ENCODE measurements at regions not wholly inside any gene's neighbourhood (a gene's known extent, or its start where the extent isn't known, plus 50 kb on each side); places are given as distances from the start of the nearest gene placed in this dataset.

- TF ChIP-seq, protein P1, sequence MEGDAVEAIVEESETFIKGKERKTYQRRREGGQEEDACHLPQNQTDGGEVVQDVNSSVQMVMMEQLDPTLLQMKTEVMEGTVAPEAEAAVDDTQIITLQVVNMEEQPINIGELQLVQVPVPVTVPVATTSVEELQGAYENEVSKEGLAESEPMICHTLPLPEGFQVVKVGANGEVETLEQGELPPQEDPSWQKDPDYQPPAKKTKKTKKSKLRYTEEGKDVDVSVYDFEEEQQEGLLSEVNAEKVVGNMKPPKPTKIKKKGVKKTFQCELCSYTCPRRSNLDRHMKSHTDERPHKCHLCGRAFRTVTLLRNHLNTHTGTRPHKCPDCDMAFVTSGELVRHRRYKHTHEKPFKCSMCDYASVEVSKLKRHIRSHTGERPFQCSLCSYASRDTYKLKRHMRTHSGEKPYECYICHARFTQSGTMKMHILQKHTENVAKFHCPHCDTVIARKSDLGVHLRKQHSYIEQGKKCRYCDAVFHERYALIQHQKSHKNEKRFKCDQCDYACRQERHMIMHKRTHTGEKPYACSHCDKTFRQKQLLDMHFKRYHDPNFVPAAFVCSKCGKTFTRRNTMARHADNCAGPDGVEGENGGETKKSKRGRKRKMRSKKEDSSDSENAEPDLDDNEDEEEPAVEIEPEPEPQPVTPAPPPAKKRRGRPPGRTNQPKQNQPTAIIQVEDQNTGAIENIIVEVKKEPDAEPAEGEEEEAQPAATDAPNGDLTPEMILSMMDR (IDR thresholded peaks at IDR 0.05; ENCODE audit: partially characterized antibody, unreplicated experiment) = no peak
- DNase-seq = no peak
- peaks cover 1% of the 10 kb centered on the region for H3K4me1 Mint-ChIP-seq (ENCODE audit: low read depth, unreplicated experiment)
- H3K9me3 Mint-ChIP-seq (ENCODE audit: unreplicated experiment) = no peaks in the 10 kb centered on the region
- H3K4me3 Mint-ChIP-seq (ENCODE audit: unreplicated experiment) = no peak overlapping the region
- no peaks in the 10 kb centered on the region for H3K36me3 Mint-ChIP-seq (ENCODE audit: unreplicated experiment)
- no peak overlapping the region for H3K27ac Mint-ChIP-seq (ENCODE audit: unreplicated experiment)
- no peaks in the 10 kb centered on the region for H3K27me3 Mint-ChIP-seq (ENCODE audit: unreplicated experiment)
Observed at GRCh38 chr4:189126040-189126439, 814.6 kb upstream of the FRG1 start.

DNA sequence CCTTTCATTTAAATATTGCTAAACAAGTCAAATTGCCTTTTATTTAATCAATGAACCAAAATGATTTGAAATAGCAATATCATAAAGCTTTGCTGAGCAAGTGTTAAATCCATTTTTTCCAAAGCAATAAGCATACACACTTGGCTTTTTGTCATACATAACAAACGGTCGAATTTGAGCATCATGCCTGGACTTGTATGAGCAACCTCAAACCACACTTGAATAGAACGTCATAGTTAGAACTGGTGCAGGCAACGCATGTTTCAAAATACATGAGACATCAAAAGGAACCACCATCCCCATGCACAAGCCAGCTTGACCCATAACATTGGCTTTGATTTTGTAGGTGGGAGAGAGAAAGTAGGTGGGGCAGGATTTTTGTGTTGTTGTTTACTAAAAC lies 812.3 kb upstream of the FRG1 start:
- Mint-ChIP-seq H3K4me3 (ENCODE audit: unreplicated experiment) (no peak overlapping the region), H3K27me3 (ENCODE audit: unreplicated experiment) (no peaks in the 10 kb centered on the region), H3K27ac (ENCODE audit: unreplicated experiment) (no peak overlapping the region), H3K36me3 (ENCODE audit: unreplicated experiment) (no peaks in the 10 kb centered on the region), H3K4me1 (ENCODE audit: low read depth, unreplicated experiment) (peaks cover 2% of the 10 kb centered on the region), H3K9me3 (ENCODE audit: unreplicated experiment) (no peaks in the 10 kb centered on the region)
- TF ChIP-seq, protein P1 (IDR thresholded peaks at IDR 0.05; ENCODE audit: partially characterized antibody, unreplicated experiment) = no peak
- DNase-seq = no peak

DNA sequence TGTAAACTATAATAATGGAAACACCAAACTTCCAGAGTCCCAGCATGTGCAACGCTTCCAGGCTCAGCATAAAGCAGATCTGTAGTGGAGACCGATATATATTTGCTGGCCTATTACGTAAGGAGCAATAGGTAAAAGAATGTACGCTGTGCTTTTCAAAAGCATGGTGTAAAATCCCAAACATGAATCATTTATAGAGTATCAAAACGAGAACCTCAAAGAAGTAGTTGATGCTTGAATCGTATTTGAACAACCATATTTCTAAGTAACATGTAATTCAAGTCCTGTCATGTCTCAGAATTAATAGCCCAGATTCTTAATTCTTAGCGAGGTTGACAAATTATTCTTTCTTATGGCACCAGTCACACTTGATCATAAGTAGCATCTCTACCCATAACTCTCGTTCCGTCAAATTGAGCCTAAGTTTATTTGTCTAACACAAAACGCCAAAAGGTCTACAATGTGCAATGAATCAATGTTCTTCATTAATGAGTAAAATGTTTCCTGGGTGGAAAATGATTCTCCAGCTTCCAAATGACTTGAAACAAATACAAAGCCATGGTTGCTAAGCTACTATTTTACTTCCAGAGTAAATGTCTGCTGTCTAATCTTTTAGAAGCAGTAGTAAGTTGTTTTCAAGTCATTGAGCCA lies 811.5 kb upstream of the FRG1 start:
- no peak for DNase-seq
- no peaks in the 10 kb centered on the region for H3K9me3 Mint-ChIP-seq (ENCODE audit: unreplicated experiment)
- H3K4me1 Mint-ChIP-seq (ENCODE audit: low read depth, unreplicated experiment) = peaks cover 2% of the 10 kb centered on the region
- H3K27me3 Mint-ChIP-seq (ENCODE audit: unreplicated experiment) = no peaks in the 10 kb centered on the region
- TF ChIP-seq, protein P1 (IDR thresholded peaks at IDR 0.05; ENCODE audit: partially characterized antibody, unreplicated experiment) = no peak
- H3K36me3 Mint-ChIP-seq (ENCODE audit: unreplicated experiment) = no peaks in the 10 kb centered on the region
- no peak overlapping the region for H3K27ac Mint-ChIP-seq (ENCODE audit: unreplicated experiment)
- H3K4me3 Mint-ChIP-seq (ENCODE audit: unreplicated experiment) = no peak overlapping the region

DNA sequence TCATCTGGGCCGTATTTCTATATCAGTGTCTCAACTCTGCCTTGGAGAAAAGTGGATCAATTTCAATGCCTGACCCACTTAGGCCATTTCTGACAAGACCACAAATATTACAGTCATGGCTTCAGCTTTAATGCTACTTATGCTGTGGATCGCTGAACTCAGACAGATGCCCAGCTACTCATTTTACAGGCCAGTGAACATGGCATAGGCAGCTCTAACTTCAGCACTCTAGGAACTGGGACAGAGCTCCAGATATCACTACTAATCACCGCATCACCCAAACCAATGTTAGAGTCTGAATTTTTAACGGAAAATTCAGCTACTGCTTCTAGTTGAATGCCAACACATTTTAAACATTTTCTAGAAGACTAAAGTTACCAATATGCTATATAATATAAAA lies 809.6 kb upstream of the FRG1 start:
- no peak for DNase-seq
- Mint-ChIP-seq H3K27me3 (ENCODE audit: unreplicated experiment) (no peaks in the 10 kb centered on the region), H3K4me1 (ENCODE audit: low read depth, unreplicated experiment) (peaks cover 2% of the 10 kb centered on the region), H3K27ac (ENCODE audit: unreplicated experiment) (no peak overlapping the region), H3K9me3 (ENCODE audit: unreplicated experiment) (no peaks in the 10 kb centered on the region), H3K4me3 (ENCODE audit: unreplicated experiment) (no peak overlapping the region), H3K36me3 (ENCODE audit: unreplicated experiment) (no peaks in the 10 kb centered on the region)
- TF ChIP-seq, protein P1 (IDR thresholded peaks at IDR 0.05; ENCODE audit: partially characterized antibody, unreplicated experiment) = no peak

DNA sequence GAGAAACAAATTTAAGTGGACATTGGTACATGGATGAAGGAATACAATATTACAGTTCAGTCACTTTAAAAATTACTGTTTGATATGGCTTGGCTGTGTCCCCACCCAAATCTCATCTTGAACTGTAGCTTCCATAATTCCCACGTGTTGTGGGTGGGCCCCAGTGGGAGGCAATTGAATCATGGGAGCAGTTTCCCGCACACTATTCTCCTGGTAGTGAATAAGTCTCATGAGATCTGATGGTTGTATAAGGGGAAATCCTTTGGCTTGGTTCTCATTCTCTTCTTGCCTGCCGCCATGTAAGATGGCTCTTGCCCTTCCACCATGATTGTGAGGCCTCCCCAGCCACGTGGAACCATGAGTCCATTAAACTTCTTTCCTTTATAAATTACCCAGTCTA lies 804.2 kb upstream of the FRG1 start:
- TF ChIP-seq, protein P1 (IDR thresholded peaks at IDR 0.05; ENCODE audit: partially characterized antibody, unreplicated experiment) = no peak
- H3K4me3 Mint-ChIP-seq (ENCODE audit: unreplicated experiment) = no peak overlapping the region
- H3K27ac Mint-ChIP-seq (ENCODE audit: unreplicated experiment) = no peak overlapping the region
- H3K4me1 Mint-ChIP-seq (ENCODE audit: low read depth, unreplicated experiment) = no peaks in the 10 kb centered on the region
- DNase-seq = no peak
- no peaks in the 10 kb centered on the region for H3K9me3 Mint-ChIP-seq (ENCODE audit: unreplicated experiment)
- H3K36me3 Mint-ChIP-seq (ENCODE audit: unreplicated experiment) = no peaks in the 10 kb centered on the region
- no peaks in the 10 kb centered on the region for H3K27me3 Mint-ChIP-seq (ENCODE audit: unreplicated experiment)

Data from glutamatergic neuron (in vitro differentiated cells).